Epithelial cell of esophagus (primary cell): ENCODE measurements at regions not wholly inside any gene's neighbourhood (a gene's known extent, or its start where the extent isn't known, plus 50 kb on each side); places are given as distances from the start of the nearest gene placed in this dataset.
"Not testable (repeated sequence)": the region's sequence is repeated elsewhere in the genome, so short reads cannot be mapped to it uniquely, and the experiment has no call there.

ENCODE experiments used
- DNase-seq: peaks from one replicate; pipeline ENCODE4 v3.0.0; 2010; ENCODE audit warnings: low read depth
- H3K4me3 ChIP-seq: 2 replicates; pipeline ENCODE4 v1.5.1; 2011; ENCODE audit warnings: mild to moderate bottlenecking, low read length, control low read depth
- CTCF ChIP-seq: IDR thresholded peaks from 2 replicates; pipeline ENCODE4 v1.5.1; 2011; ENCODE audit warnings: low read depth, mild to moderate bottlenecking, low read length, control low read depth, inconsistent platforms; ENCODE audit not compliant: insufficient read depth; ENCODE audit errors: missing control alignments

GRCh38 chr1:239112101-239112935 is 274.1 kb upstream of the CHRM3 start:
- no peak for DNase-seq
- no peak for TF ChIP-seq CTCF
- H3K4me3 ChIP-seq, result no peak overlapping the region

GRCh38 chr1:239107676-239108075 is 278.7 kb upstream of the CHRM3 start:
- no peak overlapping the region for H3K4me3 ChIP-seq
- no peak for TF ChIP-seq CTCF
- no peak for DNase-seq

- H3K4me3 ChIP-seq, DNase-seq: not testable (repeated sequence)
Observed at GRCh38 chr1:239106689-239107088, 279.7 kb upstream of the CHRM3 start.

- no peak for DNase-seq
- H3K4me3 ChIP-seq, result no peak overlapping the region
- TF ChIP-seq CTCF, result no peak
Observed at GRCh38 chr1:239098400-239099037, 287.8 kb upstream of the CHRM3 start.

- H3K4me3 ChIP-seq, result no peak overlapping the region
- no peak for TF ChIP-seq CTCF
- DNase-seq, result no peak
Observed at GRCh38 chr1:239091537-239091936, 294.8 kb upstream of the CHRM3 start.

- DNase-seq, result no peak
- TF ChIP-seq CTCF, result no peak
- no peak overlapping the region for H3K4me3 ChIP-seq
Observed at GRCh38 chr1:239084459-239085080, 301.8 kb upstream of the CHRM3 start.

- not testable (repeated sequence) for DNase-seq
Observed at GRCh38 chr1:239081947-239082346, 304.4 kb upstream of the CHRM3 start.

More at GRCh38 chr1:239081947-239082346, 304.4 kb upstream of the CHRM3 start:
- not testable (repeated sequence) for H3K4me3 ChIP-seq
